Mucosa of rectum (tissue), 2 donors: ENCODE measurements at regions not wholly inside any gene's neighbourhood (a gene's known extent, or its start where the extent isn't known, plus 50 kb on each side); places are given as distances from the start of the nearest gene placed in this dataset.
"Not testable (repeated sequence)": the region's sequence is repeated elsewhere in the genome, so short reads cannot be mapped to it uniquely, and the experiment has no call there.

Source experiments
- H3K27ac ChIP-seq, 2 donors: one replicate each; pipeline ENCODE4 v1.7.0; 2013; ENCODE audit warnings: inconsistent platforms in 2 of 2, low read depth in 2 of 2, low read length in 2 of 2
- H3K27me3 ChIP-seq, 2 donors: one replicate each; pipeline ENCODE4 v1.7.0; 2013; ENCODE audit warnings: low read length in 2 of 2; ENCODE audit not compliant: control insufficient read depth in 2 of 2, insufficient read depth in 2 of 2
- H3K36me3 ChIP-seq, 2 donors: one replicate each; pipeline ENCODE4 v1.7.0; 2013; ENCODE audit warnings: low read length in 2 of 2; ENCODE audit not compliant: control insufficient read depth in 2 of 2, insufficient read depth in 2 of 2
- H3K4me1 ChIP-seq, 2 donors: one replicate each; pipeline ENCODE4 v1.7.0; 2013; ENCODE audit warnings: low read length in 2 of 2, mild to moderate bottlenecking in 1 of 2; ENCODE audit not compliant: control insufficient read depth in 2 of 2, insufficient read depth in 2 of 2
- H3K4me3 ChIP-seq, 2 donors: one replicate each; pipeline ENCODE4 v1.7.0; 2013; ENCODE audit warnings: low read length in 2 of 2
- H3K9ac ChIP-seq, 2 donors: one replicate each; pipeline ENCODE4 v1.7.0; 2013; ENCODE audit warnings: low read length in 2 of 2, low read depth in 1 of 2, mild to moderate bottlenecking in 1 of 2
- H3K9me3 ChIP-seq, 2 donors: one replicate each; pipeline ENCODE4 v1.7.0; 2013; ENCODE audit warnings: low read length in 2 of 2; ENCODE audit not compliant: control insufficient read depth in 2 of 2
- donor health status: healthy.
- donor health status: Normal muscosa, but diverticular disease.

DNA sequence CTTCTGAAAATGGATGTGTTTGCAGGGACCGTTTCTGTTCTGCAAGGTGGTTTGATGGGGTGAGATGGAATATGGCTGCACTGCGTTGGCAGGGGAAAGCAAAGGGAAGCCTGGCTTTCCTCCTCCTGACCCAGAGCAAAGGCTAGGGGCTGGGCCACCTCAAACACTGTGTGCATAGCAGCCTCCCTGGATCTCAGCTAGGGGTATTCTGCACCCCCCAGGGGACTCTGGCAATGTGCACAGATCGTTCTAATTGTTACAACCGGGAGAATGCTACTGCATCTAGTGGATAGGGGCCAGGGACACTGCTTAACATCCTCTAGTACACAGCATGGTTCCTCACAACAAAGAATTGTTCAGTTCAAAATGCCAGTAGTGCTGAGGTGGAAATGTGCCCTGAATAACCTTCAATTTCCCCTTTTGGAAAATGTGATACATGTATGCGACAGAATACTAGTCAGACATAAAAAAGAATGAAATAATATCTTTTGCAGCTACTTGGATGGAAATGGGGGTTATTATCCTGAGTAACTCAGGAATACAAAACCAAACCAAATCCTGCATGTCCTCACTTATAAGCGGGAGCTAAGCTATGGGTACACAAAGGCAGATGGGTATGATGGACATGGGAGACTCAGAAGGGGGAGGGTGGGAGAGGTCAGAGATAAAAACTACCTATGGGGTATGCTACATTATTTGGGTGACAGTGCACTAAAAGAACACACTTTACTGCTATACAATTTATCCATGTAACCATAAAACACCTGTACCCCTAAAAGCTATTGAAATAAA, 671.2 kb downstream of the UQCRFS1 start:
- Histone ChIP-seq H3K36me3 (no peaks in the 10 kb centered on the region), H3K9ac (no peak overlapping the region), H3K4me3 (no peak overlapping the region)

DNA sequence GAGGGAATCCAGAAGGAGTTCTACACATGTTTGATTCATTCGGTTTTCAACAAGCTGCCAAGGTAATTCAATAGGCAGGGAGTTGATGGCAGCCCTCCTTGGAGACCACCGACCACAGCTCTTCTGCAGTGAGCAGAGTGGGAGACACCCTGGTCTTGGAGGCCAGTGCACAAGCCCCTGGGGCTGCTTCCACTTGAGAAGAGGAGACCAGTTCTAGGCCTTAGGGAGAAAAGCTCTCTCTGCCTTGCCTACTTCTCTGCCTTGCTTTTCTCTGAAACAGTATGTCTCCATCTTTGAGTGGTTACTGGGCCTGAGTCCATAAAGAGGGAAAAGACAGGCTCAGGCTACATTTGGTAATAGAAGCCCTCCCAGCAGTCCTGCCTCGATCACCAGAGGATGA, 671.9 kb downstream of the UQCRFS1 start:
- Histone ChIP-seq H3K4me3 (no peak overlapping the region), H3K9me3 (no peaks in the 10 kb centered on the region), H3K27me3 (no peaks in the 10 kb centered on the region), H3K36me3 (no peaks in the 10 kb centered on the region), H3K9ac (no peak overlapping the region), H3K27ac (no peak overlapping the region), H3K4me1 (no peaks in the 10 kb centered on the region)

More for the DNA sequence above, 671.2 kb downstream of the UQCRFS1 start:
- H3K4me1 ChIP-seq = no peaks in the 10 kb centered on the region
- H3K9me3 ChIP-seq = no peaks in the 10 kb centered on the region
- H3K27me3 ChIP-seq = no peaks in the 10 kb centered on the region
- H3K27ac ChIP-seq = no peak overlapping the region

DNA sequence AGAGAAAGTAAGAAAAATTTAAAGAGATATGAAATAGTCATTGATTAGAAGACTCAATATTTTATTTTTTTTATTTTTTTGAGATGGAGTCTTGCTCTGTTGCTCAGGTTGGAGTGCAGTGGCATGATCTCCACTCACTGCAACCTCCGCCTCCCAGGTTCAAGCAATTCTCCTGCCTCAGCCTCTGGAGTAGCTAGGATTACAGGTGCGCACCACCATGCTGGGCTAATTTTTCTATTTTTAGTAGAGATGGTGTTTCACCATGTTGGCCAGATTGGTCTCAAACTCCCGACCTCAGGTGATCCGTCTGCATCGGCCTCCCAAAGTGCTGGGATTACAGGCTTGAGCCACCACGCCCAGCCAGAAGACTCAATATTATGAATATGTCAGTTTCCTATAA, 672.6 kb downstream of the UQCRFS1 start:
- H3K27me3 ChIP-seq, H3K4me1 ChIP-seq, H3K9ac ChIP-seq, H3K4me3 ChIP-seq, H3K27ac ChIP-seq, H3K36me3 ChIP-seq, H3K9me3 ChIP-seq: not testable (repeated sequence)

DNA sequence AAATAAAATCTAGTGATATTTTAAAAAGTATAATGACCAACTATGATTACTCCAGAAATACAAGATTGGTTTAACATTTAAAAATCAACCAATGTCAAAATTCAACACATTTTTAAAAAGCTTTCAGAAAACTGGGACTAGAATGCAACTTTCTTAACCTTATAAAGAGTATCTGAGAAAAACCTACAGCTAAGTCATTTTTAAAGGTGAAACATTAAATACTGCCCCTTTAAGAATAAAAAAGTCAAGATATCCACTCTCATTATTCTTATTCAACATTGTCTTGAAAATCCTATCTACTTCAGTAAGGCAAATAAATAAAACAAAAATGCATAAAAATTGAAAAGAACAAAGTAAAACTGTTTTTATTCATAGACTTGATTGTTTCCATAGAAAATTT, 673.2 kb downstream of the UQCRFS1 start:
- no peaks in the 10 kb centered on the region for H3K27me3 ChIP-seq
- no peak overlapping the region for H3K9ac ChIP-seq
- no peak overlapping the region for H3K27ac ChIP-seq
- no peaks in the 10 kb centered on the region for H3K36me3 ChIP-seq
- no peak overlapping the region for H3K4me3 ChIP-seq
- no peaks in the 10 kb centered on the region for H3K9me3 ChIP-seq
- H3K4me1 ChIP-seq = no peaks in the 10 kb centered on the region

DNA sequence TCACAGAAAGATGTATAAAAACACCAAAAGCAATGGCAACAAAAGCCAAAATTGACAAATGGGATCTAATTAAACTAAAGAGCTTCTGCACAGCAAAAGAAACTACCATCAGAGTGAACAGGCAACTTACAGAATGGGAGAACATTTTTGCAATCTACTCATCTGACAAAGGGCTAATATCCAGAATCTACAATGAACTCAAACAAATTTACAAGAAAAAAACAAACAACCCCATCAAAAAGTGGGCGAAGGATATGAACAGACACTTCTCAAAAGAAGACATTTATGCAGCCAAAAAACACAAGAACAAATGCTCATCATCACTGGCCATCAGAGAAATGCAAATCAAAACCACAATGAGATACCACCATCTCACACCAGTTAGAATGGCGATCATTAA, 674.4 kb downstream of the UQCRFS1 start:
- not testable (repeated sequence) for H3K4me1 ChIP-seq, H3K4me3 ChIP-seq, H3K36me3 ChIP-seq

DNA sequence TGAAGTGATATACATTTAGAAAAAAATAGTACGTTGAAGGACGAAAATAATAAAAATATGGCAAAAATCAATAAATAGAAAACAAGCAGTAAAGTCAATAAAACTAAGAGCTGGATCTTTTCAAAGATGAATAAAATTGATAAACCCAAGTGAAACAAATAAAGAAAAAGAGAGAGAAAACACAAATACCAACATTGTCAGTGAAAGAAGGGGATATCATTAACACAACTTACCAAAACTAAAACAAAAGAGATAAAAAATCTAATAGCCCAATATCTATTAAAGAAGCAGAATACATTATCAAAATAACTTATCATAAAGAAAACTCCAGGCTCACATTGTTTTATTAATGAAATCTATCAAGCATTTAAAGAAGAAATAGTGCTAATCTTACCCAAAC, 675.1 kb downstream of the UQCRFS1 start:
- Histone ChIP-seq H3K9me3 (no peaks in the 10 kb centered on the region), H3K9ac (no peak overlapping the region), H3K4me1 (no peaks in the 10 kb centered on the region), H3K27ac (no peak overlapping the region), H3K36me3 (no peaks in the 10 kb centered on the region), H3K4me3 (no peak overlapping the region), H3K27me3 (no peaks in the 10 kb centered on the region)

More for the DNA sequence above, 674.4 kb downstream of the UQCRFS1 start:
- H3K9ac ChIP-seq, H3K27me3 ChIP-seq, H3K27ac ChIP-seq, H3K9me3 ChIP-seq: not testable (repeated sequence)

DNA sequence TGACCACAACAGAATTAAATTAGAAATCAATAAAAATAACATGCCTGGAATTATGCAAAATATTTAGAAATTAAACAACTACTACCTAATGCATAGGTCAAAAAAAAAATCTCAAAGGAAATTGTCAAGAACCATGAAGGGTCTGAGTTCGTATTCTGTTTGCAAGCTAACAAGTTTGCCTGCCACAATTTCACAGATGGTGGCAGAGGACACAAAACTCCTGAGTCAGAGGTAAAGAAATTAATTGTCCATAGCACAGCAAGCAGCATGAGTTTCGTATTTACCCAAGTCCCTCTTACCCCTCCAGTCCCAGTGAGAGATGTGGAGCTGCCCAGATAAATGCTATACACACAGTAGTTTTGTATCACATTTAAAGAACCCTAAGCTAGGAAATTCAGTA, 675.9 kb downstream of the UQCRFS1 start:
- Histone ChIP-seq H3K4me3 (no peak overlapping the region), H3K9me3 (no peaks in the 10 kb centered on the region), H3K4me1 (no peaks in the 10 kb centered on the region), H3K27me3 (no peaks in the 10 kb centered on the region), H3K9ac (no peak overlapping the region), H3K36me3 (no peaks in the 10 kb centered on the region), H3K27ac (no peak overlapping the region)

DNA sequence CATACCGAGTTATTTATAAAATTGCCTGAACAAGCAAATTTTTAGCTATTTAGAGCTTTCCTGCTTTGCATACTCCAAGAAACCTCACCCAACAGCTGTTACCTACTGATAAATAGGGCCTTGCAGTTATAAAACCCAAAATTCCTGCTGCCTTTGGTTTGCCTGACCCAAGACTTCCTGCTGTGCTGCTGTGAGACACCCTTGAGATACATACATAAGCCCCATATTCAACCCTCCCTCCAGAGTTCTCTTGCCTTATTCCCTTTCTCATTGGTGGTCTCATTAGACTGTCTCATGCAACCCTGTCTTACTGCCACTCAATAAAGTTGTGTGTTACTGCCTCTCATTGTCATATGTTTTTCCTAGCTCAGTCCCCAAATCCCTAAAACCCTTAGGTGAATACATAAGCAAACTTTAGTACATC, 677.6 kb downstream of the UQCRFS1 start:
- no peaks in the 10 kb centered on the region for H3K9me3 ChIP-seq
- no peak overlapping the region for H3K9ac ChIP-seq

DNA sequence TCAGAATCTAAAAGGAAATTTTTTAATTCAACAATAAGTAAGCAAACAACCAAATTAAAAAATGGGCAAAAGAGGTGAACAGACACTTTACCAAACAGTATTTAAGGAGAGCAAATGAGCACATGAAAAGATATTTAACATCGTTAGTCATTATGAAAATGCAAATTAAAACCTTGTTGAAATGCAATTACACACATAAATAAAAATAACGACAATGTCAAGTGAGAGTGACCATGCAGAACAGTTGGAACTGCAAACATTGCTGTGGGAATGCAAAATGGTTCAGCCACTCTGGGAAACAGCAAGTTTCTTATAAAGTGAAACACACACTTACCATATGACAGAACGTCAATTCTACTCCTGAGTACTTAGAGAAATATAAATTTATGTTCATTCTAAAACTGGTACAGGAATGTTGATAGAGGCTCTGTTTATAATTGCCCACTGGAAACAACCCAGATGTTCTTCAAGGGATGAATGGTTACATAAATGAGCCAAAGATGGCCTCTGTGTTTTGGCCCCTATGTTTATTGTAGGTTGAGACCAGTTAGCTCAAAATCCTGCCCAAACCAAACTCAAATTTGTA, 678.1 kb downstream of the UQCRFS1 start:
- Histone ChIP-seq H3K36me3 (no peaks in the 10 kb centered on the region), H3K27ac (no peak overlapping the region), H3K4me1 (no peaks in the 10 kb centered on the region), H3K27me3 (no peaks in the 10 kb centered on the region), H3K9me3 (no peaks in the 10 kb centered on the region), H3K9ac (no peak overlapping the region), H3K4me3 (no peak overlapping the region)

More for the DNA sequence above, 677.6 kb downstream of the UQCRFS1 start:
- Histone ChIP-seq H3K36me3 (no peaks in the 10 kb centered on the region), H3K27me3 (no peaks in the 10 kb centered on the region), H3K27ac (no peak overlapping the region), H3K4me3 (no peak overlapping the region), H3K4me1 (no peaks in the 10 kb centered on the region)

DNA sequence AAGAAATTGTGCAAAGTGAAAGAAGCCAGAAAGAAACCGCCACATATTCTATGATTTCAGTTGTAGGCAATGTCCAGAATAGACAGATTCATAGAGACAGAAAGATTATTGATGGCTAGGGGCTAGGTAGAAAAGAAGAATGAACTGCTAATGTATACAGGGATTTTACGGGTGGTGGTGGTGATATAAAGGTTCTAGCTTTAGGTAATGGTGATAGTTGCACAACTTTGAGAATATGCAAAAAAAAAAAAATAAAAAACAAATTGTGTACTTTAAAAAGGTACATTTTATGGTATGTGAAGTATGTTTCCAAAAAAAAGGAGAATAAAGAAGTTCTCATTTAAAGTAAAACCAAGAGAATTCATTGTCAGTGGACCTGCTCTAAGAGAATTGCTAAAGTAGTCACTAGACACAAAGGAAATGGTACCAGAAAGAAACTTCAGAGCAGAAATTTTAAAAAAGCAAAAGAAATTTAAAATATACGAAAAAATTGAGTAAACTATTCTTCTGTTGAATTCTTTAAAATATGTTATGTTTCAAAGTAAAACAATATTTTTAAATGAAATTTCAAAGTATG, 680.1 kb downstream of the UQCRFS1 start:
- no peak overlapping the region for H3K27ac ChIP-seq
- no peak overlapping the region for H3K9ac ChIP-seq
- H3K4me1 ChIP-seq = no peaks in the 10 kb centered on the region
- no peaks in the 10 kb centered on the region for H3K9me3 ChIP-seq
- H3K36me3 ChIP-seq = no peaks in the 10 kb centered on the region
- H3K27me3 ChIP-seq = no peaks in the 10 kb centered on the region
- no peak overlapping the region for H3K4me3 ChIP-seq
